GM12878 (cell line): ENCODE measurements at regions not wholly inside any gene's neighbourhood (a gene's known extent, or its start where the extent isn't known, plus 50 kb on each side); places are given as distances from the start of the nearest gene placed in this dataset.

ENCODE experiments used
- ATAC-seq: fragments of 200-7000 bp; cut with Tn5 transposase; 3 replicates; pipeline ENCODE4 v1.9.1; 2020; ENCODE audit warnings: mild to moderate bottlenecking, moderate library complexity
- BruUV-seq: library from RNA; stranded (reverse); fragments of 400-500 nt; replicated peaks from 2 replicates; lab custom pipeline; 2021; lab: Mats Ljungman, UMichigan
- CTCF ChIA-PET: fragments of 300-600 bp; sonication (Branson Sonifier 250); formaldehyde crosslinking; extraction: SDS; loops from one replicate; lab custom pipeline; 2021; ENCODE audit warnings: inconsistent platforms; lab: Yijun Ruan, JAX
- POLR2A ChIA-PET: fragments of 350-600 bp; formaldehyde crosslinking; extraction: SDS; loops from one replicate; lab custom pipeline; 2021; ENCODE audit warnings: inconsistent platforms; lab: Charles Lee
- RAD21 ChIA-PET: fragments of 300-600 bp; sonication (Branson Sonifier 250); formaldehyde crosslinking; loops from one replicate; lab custom pipeline; 2023; ENCODE audit warnings: antibody characterized with exemption; ENCODE audit not compliant: unreplicated experiment; lab: Charles Lee
- SMC1A ChIA-PET: fragments of 300-600 bp; sonication (Branson Sonifier 250); formaldehyde crosslinking; loops from one replicate; lab custom pipeline; 2023; ENCODE audit not compliant: unreplicated experiment, uncharacterized antibody; lab: Charles Lee
- DNase-seq: peaks from one replicate; pipeline ENCODE4 v3.0.0-alpha.2; 2011; ENCODE audit warnings: low read depth, low spot score
- FAIRE-seq: peaks from 3 replicates; lab custom pipeline; 2011; peaks lifted over from hg19 to GRCh38; lab: Jason Lieb, UNC
- H2AFZ ChIP-seq: 2 replicates; pipeline ENCODE4 v1.6.0; 2011; ENCODE audit warnings: low read depth, low read length, control low read depth; ENCODE audit not compliant: control insufficient read depth
- H3K27ac ChIP-seq: 2 replicates; pipeline ENCODE4 v1.5.1; 2011; ENCODE audit warnings: control low read depth; ENCODE audit not compliant: control insufficient read depth, insufficient read depth
- H3K27me3 ChIP-seq, 2 experiments: replicated peaks in 1 of 2; 2 replicates each; pipeline versions ENCODE4 v1.6.0 to v1.6.1; 2011; ENCODE audit warnings: low read length in 1 of 2; ENCODE audit not compliant: control insufficient read depth in 2 of 2, insufficient read depth in 2 of 2
- H3K36me3 ChIP-seq, 2 experiments: 2 replicates each; pipeline ENCODE4 v1.5.1; 2011; ENCODE audit warnings: low read length in 1 of 2; ENCODE audit not compliant: control insufficient read depth in 2 of 2, insufficient read depth in 2 of 2
- H3K4me1 ChIP-seq: 2 replicates; pipeline ENCODE4 v1.6.1; 2011; ENCODE audit warnings: mild to moderate bottlenecking, low read length, moderate library complexity, mixed read lengths; ENCODE audit not compliant: control insufficient read depth, insufficient read depth
- H3K4me2 ChIP-seq: 2 replicates; pipeline ENCODE4 v1.6.0; 2011; ENCODE audit warnings: control low read depth; ENCODE audit not compliant: control insufficient read depth, insufficient read depth
- H3K4me3 ChIP-seq: fragments of 200-600 bp; sonication (generic); 2 replicates; pipeline ENCODE4 v1.5.1; 2016
- H3K79me2 ChIP-seq: 2 replicates; pipeline ENCODE4 v1.6.0; 2011; ENCODE audit warnings: low read length; ENCODE audit not compliant: control insufficient read depth, insufficient read depth
- H3K9ac ChIP-seq: 2 replicates; pipeline ENCODE4 v1.8.0; 2011; ENCODE audit warnings: low read length, control low read depth, mixed read lengths; ENCODE audit not compliant: control insufficient read depth, insufficient read depth
- H3K9me3 ChIP-seq: replicated peaks from 3 replicates; pipeline ENCODE4 v1.5.1; 2011; ENCODE audit warnings: mild to moderate bottlenecking, low read length; ENCODE audit not compliant: control insufficient read depth, insufficient read depth
- H4K20me1 ChIP-seq: 2 replicates; pipeline ENCODE4 v1.6.0; 2011; ENCODE audit not compliant: control insufficient read depth, insufficient read depth
- ATF2 ChIP-seq: IDR thresholded peaks from 2 replicates; pipeline ENCODE4 v1.6.1; 2012; ENCODE audit warnings: low read length, inconsistent platforms
- BACH1 ChIP-seq: fragments of 450-650 bp; IDR thresholded peaks from 2 replicates; pipeline ENCODE4 v1.6.1; 2017; ENCODE audit warnings: mild to moderate bottlenecking, borderline replicate concordance
- BCLAF1 ChIP-seq: fragments of 450-650 bp; IDR thresholded peaks from 2 replicates; pipeline ENCODE4 v1.6.1; 2017; ENCODE audit warnings: antibody characterized with exemption, mild to moderate bottlenecking, moderate library complexity
- GABPA ChIP-seq: IDR thresholded peaks from 2 replicates; pipeline ENCODE4 v1.6.1; 2014; ENCODE audit warnings: antibody characterized with exemption, low read depth, mild to moderate bottlenecking, inconsistent platforms
- IKZF1 ChIP-seq: fragments of 450-650 bp; conservative IDR thresholded peaks from 2 replicates; pipeline ENCODE4 v1.6.1; 2017; ENCODE audit warnings: antibody characterized with exemption, mild to moderate bottlenecking
- KAT2A ChIP-seq: conservative IDR thresholded peaks from 2 replicates; pipeline ENCODE4 v1.6.1; 2011; ENCODE audit warnings: low read depth, low read length; ENCODE audit not compliant: control insufficient read depth
- NBN ChIP-seq: fragments of 450-650 bp; IDR thresholded peaks from 2 replicates; pipeline ENCODE4 v1.6.1; 2016
- NKRF ChIP-seq: fragments of 450-650 bp; conservative IDR thresholded peaks from 2 replicates; pipeline ENCODE4 v1.6.1; 2017; ENCODE audit warnings: mild to moderate bottlenecking, moderate library complexity
- RB1 ChIP-seq: fragments of 450-650 bp; formaldehyde crosslinking; IDR thresholded peaks from 2 replicates; pipeline ENCODE4 v1.6.1; 2017; ENCODE audit warnings: mild to moderate bottlenecking, borderline replicate concordance
- SIX5 ChIP-seq: IDR thresholded peaks from 2 replicates; pipeline ENCODE4 v1.6.1; 2011; ENCODE audit warnings: mild to moderate bottlenecking, low read depth, low read length, moderate library complexity; ENCODE audit not compliant: severe bottlenecking
- YY1 ChIP-seq: IDR thresholded peaks from 2 replicates; pipeline ENCODE4 v1.6.1; 2011; ENCODE audit warnings: low read depth, mild to moderate bottlenecking, low read length
- WGBS: methylation state at CpG from one replicate; pipeline ENCODE4 v1.1.6; 2016; ENCODE audit warnings: low lambda C conversion rate; ENCODE audit not compliant: insufficient replicate concordance, insufficient coverage; ENCODE audit errors: missing lambda C conversion rate; 5-methylcytosine and 5-hydroxymethylcytosine counted together
- in situ Hi-C: fragments of 300-500 bp; cut with MboI; formaldehyde crosslinking; loops from 9 replicates; pipeline ENCODE4 v1.14.3; 2018; ENCODE audit warnings: mixed read lengths
- intact Hi-C: fragments of 100-400 bp; cut with micrococcal nuclease; formaldehyde crosslinking; loops from one replicate; pipeline ENCODE4 v1.14.2; 2022; ENCODE audit not compliant: unreplicated experiment

- H3K9me3 ChIP-seq = no peaks in the 10 kb centered on the region
- no peak for FAIRE-seq
- no peak overlapping the region for H3K9ac ChIP-seq
- no peak overlapping the region for H2AFZ ChIP-seq
- no peak for ATAC-seq
- ChIA-PET SMC1A (no interaction called here), CTCF (no interaction called here), POLR2A (no interaction called here), RAD21 (no interaction called here)
- BruUV-seq = no TSS peak
- H3K79me2 ChIP-seq = no peaks in the 10 kb centered on the region
- in situ Hi-C loops = no loop called here
- no peak for DNase-seq
- TF ChIP-seq KAT2A = no peak
- no peak for TF ChIP-seq NBN
- H3K27ac ChIP-seq = no peak overlapping the region
- no peaks in the 10 kb centered on the region for H3K4me1 ChIP-seq
- no peaks in the 10 kb centered on the region for H4K20me1 ChIP-seq
- no peaks in the 10 kb centered on the region for H3K36me3 ChIP-seq
- intact Hi-C loops = no loop called here
- 42% methylated on average over 26 of the region's 26 CpGs for WGBS
- H3K4me3 ChIP-seq = no peak overlapping the region
- H3K4me2 ChIP-seq = no peak overlapping the region
- H3K27me3 ChIP-seq = no peaks in the 10 kb centered on the region
These were observed 560.0 kb downstream of the BNC2 start for GRCh38 chr9:16310278-16311110.

GRCh38 chr9:16312116-16312515, 558.4 kb downstream of the BNC2 start:
- Histone ChIP-seq H3K36me3 (no peaks in the 10 kb centered on the region), H3K4me2 (no peak overlapping the region), H3K4me3 (no peak overlapping the region), H3K9me3 (no peaks in the 10 kb centered on the region), H4K20me1 (no peaks in the 10 kb centered on the region), H3K27me3 (no peaks in the 10 kb centered on the region), H3K27ac (no peak overlapping the region), H3K9ac (no peak overlapping the region), H3K79me2 (no peaks in the 10 kb centered on the region), H3K4me1 (no peaks in the 10 kb centered on the region), H2AFZ (no peak overlapping the region)
- in situ Hi-C loops (no loop called here), intact Hi-C loops (no loop called here)
- BruUV-seq = no TSS peak
- SMC1A ChIA-PET = no interaction called here
- no peak for DNase-seq
- FAIRE-seq = no peak
- 38% methylated on average over 6 of the region's 6 CpGs for WGBS
- RAD21 ChIA-PET = no interaction called here
- POLR2A ChIA-PET = no interaction called here
- no peak for ATAC-seq
- CTCF ChIA-PET = no interaction called here
- TF ChIP-seq BCLAF1 = no peak
- TF ChIP-seq RB1 = no peak
- TF ChIP-seq KAT2A = no peak
- TF ChIP-seq IKZF1 = no peak
- TF ChIP-seq SIX5 = no peak
- TF ChIP-seq BACH1 = no peak
- no peak for TF ChIP-seq ATF2
- TF ChIP-seq NKRF = no peak
- TF ChIP-seq GABPA = no peak
- TF ChIP-seq YY1 = no peak
